H9 (cell line): ENCODE measurements at regions not wholly inside any gene's neighbourhood (a gene's known extent, or its start where the extent isn't known, plus 50 kb on each side); places are given as distances from the start of the nearest gene placed in this dataset.

ENCODE experiments used
- DNase-seq: peaks from one replicate; pipeline ENCODE4 v3.0.0-alpha.2; 2017
- H2AFZ ChIP-seq: one replicate; pipeline ENCODE4 v1.6.1; 2013; ENCODE audit warnings: mild to moderate bottlenecking, low read length, control low read depth, moderate library complexity
- H2AK5ac ChIP-seq: 2 replicates; pipeline ENCODE4 v1.6.1; 2013; ENCODE audit warnings: low read length, control low read depth, mixed read lengths; ENCODE audit not compliant: insufficient read length
- H2BK120ac ChIP-seq: one replicate; pipeline ENCODE4 v1.6.1; 2013; ENCODE audit warnings: low read depth, mild to moderate bottlenecking, low read length, control low read depth, inconsistent platforms; ENCODE audit not compliant: poor library complexity, severe bottlenecking
- H2BK12ac ChIP-seq: 2 replicates; pipeline ENCODE4 v1.6.1; 2013; ENCODE audit warnings: low read length, control low read depth, mixed read lengths, low read depth; ENCODE audit not compliant: insufficient read length
- H2BK15ac ChIP-seq: 2 replicates; pipeline ENCODE4 v1.6.1; 2013; ENCODE audit warnings: low read depth, low read length, control low read depth
- H2BK20ac ChIP-seq: one replicate; pipeline ENCODE4 v1.6.1; 2013; ENCODE audit warnings: low read depth, mild to moderate bottlenecking, low read length, control low read depth, inconsistent platforms; ENCODE audit not compliant: poor library complexity, severe bottlenecking
- H2BK5ac ChIP-seq: 2 replicates; pipeline ENCODE4 v1.6.1; 2013; ENCODE audit warnings: low read length, control low read depth, mixed read lengths; ENCODE audit not compliant: insufficient read length
- H3K14ac ChIP-seq: 2 replicates; pipeline ENCODE4 v1.6.1; 2013; ENCODE audit warnings: low read length, control low read depth; ENCODE audit not compliant: insufficient read depth
- H3K18ac ChIP-seq: 2 replicates; pipeline ENCODE4 v1.6.1; 2013; ENCODE audit warnings: low read depth, mild to moderate bottlenecking, mixed read lengths, low read length, control low read depth; ENCODE audit not compliant: insufficient read length
- H3K23ac ChIP-seq: 2 replicates; pipeline ENCODE4 v1.6.1; 2013; ENCODE audit warnings: low read length, control low read depth, mixed read lengths, low read depth; ENCODE audit not compliant: insufficient read length
- H3K23me2 ChIP-seq: 2 replicates; pipeline ENCODE4 v1.6.1; 2013; ENCODE audit warnings: low read depth, mild to moderate bottlenecking, mixed read lengths, low read length, control low read depth; ENCODE audit not compliant: insufficient read length, poor library complexity, severe bottlenecking
- H3K27ac ChIP-seq: 2 replicates; pipeline ENCODE4 v1.5.1; 2013; ENCODE audit warnings: low read length, control low read depth, mixed read lengths, low read depth; ENCODE audit not compliant: insufficient read length
- H3K27me3 ChIP-seq: 2 replicates; pipeline ENCODE4 v1.6.1; 2013; ENCODE audit warnings: low read length, control low read depth, inconsistent platforms; ENCODE audit not compliant: insufficient read depth
- H3K4ac ChIP-seq: 2 replicates; pipeline ENCODE4 v1.6.1; 2013; ENCODE audit warnings: low read depth, mild to moderate bottlenecking, control low read depth, inconsistent platforms, low read length, moderate library complexity
- H3K4me1 ChIP-seq: 2 replicates; pipeline ENCODE4 v1.6.1; 2013; ENCODE audit warnings: low read length, control low read depth, inconsistent platforms; ENCODE audit not compliant: insufficient read depth
- H3K4me2 ChIP-seq: 2 replicates; pipeline ENCODE4 v1.6.1; 2013; ENCODE audit warnings: low read length, control low read depth, mixed read lengths; ENCODE audit not compliant: insufficient read length, insufficient read depth
- H3K56ac ChIP-seq: 2 replicates; pipeline ENCODE4 v1.6.1; 2013; ENCODE audit warnings: low read depth, mild to moderate bottlenecking, mixed read lengths, low read length, control low read depth; ENCODE audit not compliant: insufficient read length
- H3K79me1 ChIP-seq: 2 replicates; pipeline ENCODE4 v1.6.1; 2013; ENCODE audit warnings: low read depth, mild to moderate bottlenecking, moderate library complexity, low read length, control low read depth, inconsistent platforms; ENCODE audit not compliant: insufficient read depth, poor library complexity, severe bottlenecking
- H3K79me2 ChIP-seq: 2 replicates; pipeline ENCODE4 v1.6.1; 2013; ENCODE audit warnings: low read length, control low read depth, inconsistent platforms; ENCODE audit not compliant: insufficient read depth
- H3K9ac ChIP-seq: 2 replicates; pipeline ENCODE4 v1.6.1; 2013; ENCODE audit warnings: low read length, control low read depth, mixed read lengths; ENCODE audit not compliant: insufficient read length; ENCODE audit errors: extremely low read depth
- H3K9me3 ChIP-seq: one replicate; pipeline ENCODE4 v1.6.1; 2013; ENCODE audit warnings: low read depth, low read length, inconsistent platforms; ENCODE audit not compliant: control insufficient read depth
- H3T11ph ChIP-seq: one replicate; pipeline ENCODE4 v1.6.1; 2013; ENCODE audit warnings: mild to moderate bottlenecking, low read length, control low read depth, inconsistent platforms
- H4K20me1 ChIP-seq: one replicate; pipeline ENCODE4 v1.6.1; 2013; ENCODE audit not compliant: control insufficient read depth, insufficient read length, insufficient read depth
- H4K5ac ChIP-seq: 2 replicates; pipeline ENCODE4 v1.6.1; 2013; ENCODE audit warnings: low read depth, mild to moderate bottlenecking, mixed read lengths, low read length, control low read depth; ENCODE audit not compliant: insufficient read length
- H4K8ac ChIP-seq: replicated peaks from 2 replicates; pipeline ENCODE4 v1.6.1; 2013; ENCODE audit warnings: low read length, control low read depth, mixed read lengths, low read depth; ENCODE audit not compliant: insufficient read length
- H4K91ac ChIP-seq: 2 replicates; pipeline ENCODE4 v1.6.1; 2013; ENCODE audit warnings: low read depth, mild to moderate bottlenecking, moderate library complexity, mixed read lengths, low read length, control low read depth; ENCODE audit not compliant: insufficient read length
- H3K27ac Mint-ChIP-seq, 3 experiments: 2 replicates in 2 of 3; 3 replicates in 1 of 3; pipeline ENCODE4 v1.8.0; 2020 to 2021; ENCODE audit warnings: mixed read lengths in 3 of 3, mild to moderate bottlenecking in 1 of 3, moderate library complexity in 1 of 3
- H3K27me3 Mint-ChIP-seq: 2 replicates; pipeline ENCODE4 v1.8.0; 2021; ENCODE audit warnings: low read depth, mild to moderate bottlenecking, moderate library complexity, mixed read lengths
- H3K36me3 Mint-ChIP-seq, 3 experiments: 2 replicates in 2 of 3; 3 replicates in 1 of 3; pipeline ENCODE4 v1.8.0; 2020 to 2021; ENCODE audit warnings: low read depth in 3 of 3, mixed read lengths in 3 of 3; ENCODE audit not compliant: insufficient read depth in 1 of 3
- H3K4me1 Mint-ChIP-seq, 2 experiments: 2 replicates each; pipeline ENCODE4 v1.8.0; 2020; ENCODE audit warnings: mixed read lengths in 2 of 2
- H3K4me3 Mint-ChIP-seq, 2 experiments: 2 replicates in 1 of 2; 3 replicates in 1 of 2; pipeline ENCODE4 v1.8.0; 2020 to 2021; ENCODE audit warnings: mild to moderate bottlenecking in 2 of 2, mixed read lengths in 2 of 2, moderate library complexity in 1 of 2
- H3K9me3 Mint-ChIP-seq, 2 experiments: 2 replicates in 1 of 2; 3 replicates in 1 of 2; pipeline ENCODE4 v1.8.0; 2020; ENCODE audit warnings: mild to moderate bottlenecking in 2 of 2, mixed read lengths in 2 of 2, moderate library complexity in 1 of 2
- CTCF ChIP-seq: fragments of 200-600 bp; sonication (generic); conservative IDR thresholded peaks from 3 replicates; pipeline ENCODE4 v1.8.0; 2021; ENCODE audit warnings: antibody characterized with exemption, mild to moderate bottlenecking
- WGBS: extraction: QIAGEN DNeasy Blood & Tissue Kit; methylation state at CpG from one replicate; pipeline ENCODE4 v1.1.7; 2013; ENCODE audit warnings: missing lambda C conversion rate, low lambda C conversion rate, mixed read lengths; ENCODE audit not compliant: insufficient read length; ENCODE audit errors: extremely low coverage; 5-methylcytosine and 5-hydroxymethylcytosine counted together

- no peaks in the 10 kb centered on the region for H3K9me3 ChIP-seq
- H3K79me1 ChIP-seq: no peaks in the 10 kb centered on the region
- TF ChIP-seq CTCF: no peak
- Mint-ChIP-seq H3K4me1 (no peaks in the 10 kb centered on the region), H3K27ac (no peak overlapping the region), H3K4me3 (no peak overlapping the region), H3K27me3 (peaks cover 17% of the 10 kb centered on the region), H3K9me3 (no peaks in the 10 kb centered on the region), H3K36me3 (no peaks in the 10 kb centered on the region)
- no peak overlapping the region for H3K9ac ChIP-seq
- H3K4me2 ChIP-seq: no peak overlapping the region
- H2AFZ ChIP-seq: no peak overlapping the region
- no peak overlapping the region for H3K14ac ChIP-seq
- H3K4me1 ChIP-seq: no peaks in the 10 kb centered on the region
- H2BK20ac ChIP-seq: no peak overlapping the region
- H3K79me2 ChIP-seq: no peaks in the 10 kb centered on the region; the same call in 1 of the 2 replicates
- no peak overlapping the region for H3K4ac ChIP-seq
- no peak overlapping the region for H4K8ac ChIP-seq
- H4K5ac ChIP-seq: no peak overlapping the region
- H2BK5ac ChIP-seq: no peak overlapping the region
- no peak overlapping the region for H3T11ph ChIP-seq
- WGBS: 100% methylated on average over 1 of the region's 2 CpGs
- no peak overlapping the region for H2BK12ac ChIP-seq
- no peaks in the 10 kb centered on the region for H3K27me3 ChIP-seq
- no peak overlapping the region for H2BK15ac ChIP-seq
- H3K23me2 ChIP-seq: no peaks in the 10 kb centered on the region
- no peak overlapping the region for H4K91ac ChIP-seq
- H3K18ac ChIP-seq: no peak overlapping the region
- no peak overlapping the region for H2AK5ac ChIP-seq
- H3K23ac ChIP-seq: no peak overlapping the region
- DNase-seq: no peak
- H2BK120ac ChIP-seq: no peak overlapping the region
- H4K20me1 ChIP-seq: no peaks in the 10 kb centered on the region
- H3K27ac ChIP-seq: no peak overlapping the region
- H3K56ac ChIP-seq: no peak overlapping the region
Measured at GRCh38 chr1:232688398-232688797, 58.5 kb upstream of the SIPA1L2 start.
